ENCODE measurements at regions not wholly inside any gene's neighbourhood (a gene's known extent, or its start where the extent isn't known, plus 50 kb on each side); places are given as distances from the start of the nearest gene placed in this dataset.

DNA sequence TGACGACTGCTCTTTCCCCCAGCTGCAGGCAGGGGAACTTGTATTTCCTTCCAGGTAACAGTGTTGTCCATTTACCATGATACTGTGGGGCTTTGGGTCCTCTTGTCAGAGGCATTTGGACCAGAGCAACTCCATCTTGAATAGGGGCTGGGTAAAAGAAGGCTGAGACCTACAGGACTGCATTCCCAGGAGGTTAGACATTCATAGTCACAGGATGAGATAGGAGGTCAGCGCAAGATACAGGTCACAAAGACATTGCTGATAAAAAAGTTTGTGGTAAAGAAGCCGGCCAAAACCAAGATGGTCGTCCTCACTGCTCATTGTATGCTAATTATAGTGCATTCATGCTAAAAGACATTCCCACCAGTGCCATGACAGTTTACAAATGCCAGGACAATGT lies 249.5 kb downstream of the SLC4A3 start:
- ChIA-PET POLR2A (ENCODE audit: unreplicated experiment) (no interaction called here), CTCF (no interaction called here)
- Histone ChIP-seq H3K4me3 (ENCODE audit: low read length) (no peak overlapping the region), H3K79me2 (ENCODE audit: low read length) (no peaks in the 10 kb centered on the region), H3K27me3 (ENCODE audit: low read length) (no peaks in the 10 kb centered on the region; the same call in 1 of the 2 replicates), H4K20me1 (ENCODE audit: low read length) (no peaks in the 10 kb centered on the region), H3K4me2 (ENCODE audit: low read length) (no peak overlapping the region), H3K4me1 (ENCODE audit: insufficient read depth, low read length) (no peaks in the 10 kb centered on the region), H2AFZ (ENCODE audit: low read length) (no peak overlapping the region), H3F3A (ENCODE audit: low read length, unreplicated experiment) (no peaks in the 10 kb centered on the region), H3K9ac (ENCODE audit: low read length) (no peak overlapping the region), H3K9me2 (replicated peaks; ENCODE audit: low read length) (no peaks in the 10 kb centered on the region), H3K27ac (ENCODE audit: low read length) (no peak overlapping the region), H3K36me3 (ENCODE audit: low read depth, low read length) (no peaks in the 10 kb centered on the region), H3K9me3 (ENCODE audit: low read length) (no peaks in the 10 kb centered on the region)
- ATAC-seq (no peak), DNase-seq (no peak)
- no peak for TF ChIP-seq CTCF (conservative IDR thresholded peaks at IDR 0.05; ENCODE audit: low read depth, low read length)
- TF ChIP-seq EZH2phosphoT487 (IDR thresholded peaks at IDR 0.05; ENCODE audit: borderline replicate concordance, low read length) = no peak
- TF ChIP-seq EZH2 (IDR thresholded peaks at IDR 0.05; ENCODE audit: low read length, unreplicated experiment) = no peak
- intact Hi-C loops (cut with micrococcal nuclease) = no loop called here
- no TSS peak for BruUV-seq (replicated peaks)

GRCh38 chr2:219877728-219878127 lies 250.3 kb downstream of the SLC4A3 start:
- H3K4me1 ChIP-seq (ENCODE audit: insufficient read depth, low read length) = no peaks in the 10 kb centered on the region
- H3K9me2 ChIP-seq (replicated peaks; ENCODE audit: low read length) = no peaks in the 10 kb centered on the region
- ATAC-seq (no peak), DNase-seq (no peak)
- H4K20me1 ChIP-seq (ENCODE audit: low read length) = no peaks in the 10 kb centered on the region
- intact Hi-C loops (cut with micrococcal nuclease) = no loop called here
- no peaks in the 10 kb centered on the region for H3F3A ChIP-seq (ENCODE audit: low read length, unreplicated experiment)
- TF ChIP-seq CTCF (conservative IDR thresholded peaks at IDR 0.05; ENCODE audit: low read depth, low read length) (no peak), EZH2 (IDR thresholded peaks at IDR 0.05; ENCODE audit: low read length, unreplicated experiment) (no peak), EZH2phosphoT487 (IDR thresholded peaks at IDR 0.05; ENCODE audit: borderline replicate concordance, low read length) (no peak)
- H3K79me2 ChIP-seq (ENCODE audit: low read length) = no peaks in the 10 kb centered on the region
- H3K36me3 ChIP-seq (ENCODE audit: low read depth, low read length) = no peaks in the 10 kb centered on the region
- H3K4me2 ChIP-seq (ENCODE audit: low read length) = no peak overlapping the region
- no peak overlapping the region for H3K27ac ChIP-seq (ENCODE audit: low read length)
- POLR2A ChIA-PET (ENCODE audit: unreplicated experiment) = no interaction called here
- H3K27me3 ChIP-seq (ENCODE audit: low read length) = no peaks in the 10 kb centered on the region; the same call in 1 of the 2 replicates
- CTCF ChIA-PET = no interaction called here
- no peak overlapping the region for H3K4me3 ChIP-seq (ENCODE audit: low read length)
- no peaks in the 10 kb centered on the region for H3K9me3 ChIP-seq (ENCODE audit: low read length)
- BruUV-seq (replicated peaks) = no TSS peak
- no peak overlapping the region for H2AFZ ChIP-seq (ENCODE audit: low read length)
- no peak overlapping the region for H3K9ac ChIP-seq (ENCODE audit: low read length)

DNA sequence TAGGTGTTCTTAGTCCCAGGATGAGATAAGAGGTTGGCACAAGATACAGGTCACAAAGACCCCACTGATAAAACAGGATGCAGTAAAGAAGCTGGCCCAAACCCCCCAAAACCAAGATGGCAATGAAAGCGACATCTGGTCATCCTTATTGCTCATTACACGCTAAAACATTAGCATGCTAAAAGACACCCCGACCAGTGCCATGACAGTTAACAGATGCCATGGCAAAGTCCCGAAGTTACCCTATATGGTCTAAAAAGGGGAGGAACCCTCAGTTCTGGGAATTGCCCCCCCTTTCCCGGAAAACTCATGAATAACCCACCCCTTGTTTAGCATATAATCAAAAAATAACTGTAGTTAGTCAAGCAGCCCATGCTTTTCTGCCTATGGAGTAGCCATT lies 251.1 kb downstream of the SLC4A3 start:
- Histone ChIP-seq H3K9ac (ENCODE audit: low read length) (no peak overlapping the region), H3K36me3 (ENCODE audit: low read depth, low read length) (no peaks in the 10 kb centered on the region), H3K9me3 (ENCODE audit: low read length) (no peaks in the 10 kb centered on the region), H3K27me3 (ENCODE audit: low read length) (no peaks in the 10 kb centered on the region; the same call in 1 of the 2 replicates), H3K27ac (ENCODE audit: low read length) (no peak overlapping the region), H3K4me3 (ENCODE audit: low read length) (no peak overlapping the region), H3F3A (ENCODE audit: low read length, unreplicated experiment) (no peaks in the 10 kb centered on the region), H3K4me2 (ENCODE audit: low read length) (no peak overlapping the region), H3K79me2 (ENCODE audit: low read length) (no peaks in the 10 kb centered on the region), H4K20me1 (ENCODE audit: low read length) (no peaks in the 10 kb centered on the region), H2AFZ (ENCODE audit: low read length) (no peak overlapping the region), H3K9me2 (replicated peaks; ENCODE audit: low read length) (no peaks in the 10 kb centered on the region), H3K4me1 (ENCODE audit: insufficient read depth, low read length) (no peaks in the 10 kb centered on the region)
- TF ChIP-seq EZH2 (IDR thresholded peaks at IDR 0.05; ENCODE audit: low read length, unreplicated experiment) (no peak), CTCF (conservative IDR thresholded peaks at IDR 0.05; ENCODE audit: low read depth, low read length) (no peak), EZH2phosphoT487 (IDR thresholded peaks at IDR 0.05; ENCODE audit: borderline replicate concordance, low read length) (no peak)
- intact Hi-C loops (cut with micrococcal nuclease) = no loop called here
- DNase-seq (no peak), ATAC-seq (no peak)
- BruUV-seq (replicated peaks) = no TSS peak
- ChIA-PET POLR2A (ENCODE audit: unreplicated experiment) (no interaction called here), CTCF (no interaction called here)
